SU-DHL-6 (cell line): ENCODE measurements at regions not wholly inside any gene's neighbourhood (a gene's known extent, or its start where the extent isn't known, plus 50 kb on each side); places are given as distances from the start of the nearest gene placed in this dataset.

Source experiments
- H2AFZ ChIP-seq: fragments of 200-600 bp; sonication (generic); 2 replicates; pipeline ENCODE4 v1.6.1; 2014; ENCODE audit warnings: low read depth, mild to moderate bottlenecking, moderate library complexity, mixed read lengths, antibody characterized with exemption, low read length; ENCODE audit not compliant: severe bottlenecking
- H3F3A ChIP-seq: fragments of 200-600 bp; shearing (Covaris generic); 2 replicates; pipeline ENCODE4 v1.6.0; 2016; ENCODE audit warnings: antibody characterized with exemption, mild to moderate bottlenecking; ENCODE audit not compliant: insufficient read depth
- H3K27ac ChIP-seq: fragments of 200-600 bp; sonication (generic); 2 replicates; pipeline ENCODE4 v1.5.1; 2016; ENCODE audit warnings: low read depth, mild to moderate bottlenecking, low read length, moderate library complexity, mixed read lengths
- H3K27me3 ChIP-seq: fragments of 200-600 bp; sonication (generic), shearing (Covaris generic); 2 replicates; pipeline ENCODE4 v1.6.0; 2014; ENCODE audit warnings: mild to moderate bottlenecking, low read length
- H3K36me3 ChIP-seq: fragments of 200-600 bp; sonication (generic); 2 replicates; pipeline ENCODE4 v1.6.1; 2014; ENCODE audit warnings: mild to moderate bottlenecking, low read length, mixed read lengths
- H3K4me2 ChIP-seq: fragments of 300-600, 200-600 bp; shearing (Covaris generic), sonication (generic); 2 replicates; pipeline ENCODE4 v1.6.0; 2014; ENCODE audit warnings: low read length, low read depth, mild to moderate bottlenecking; ENCODE audit not compliant: poor library complexity, severe bottlenecking
- H3K4me3 ChIP-seq: fragments of 200-600 bp; sonication (generic); 2 replicates; pipeline ENCODE4 v1.5.1; 2014; ENCODE audit warnings: antibody characterized with exemption, low read length, mild to moderate bottlenecking, mixed read lengths; ENCODE audit not compliant: insufficient read depth, poor library complexity, severe bottlenecking
- H3K79me2 ChIP-seq: fragments of 200-600 bp; sonication (generic); 2 replicates; pipeline ENCODE4 v1.6.1; 2014; ENCODE audit warnings: mild to moderate bottlenecking, low read length, moderate library complexity; ENCODE audit not compliant: insufficient read depth
- H3K9ac ChIP-seq: fragments of 200-600 bp; sonication (generic); 2 replicates; pipeline ENCODE4 v1.7.0; 2014; ENCODE audit warnings: mild to moderate bottlenecking, low read length
- H3K9me2 ChIP-seq: fragments of 200-600 bp; sonication (generic); replicated peaks from 2 replicates; pipeline ENCODE4 v1.6.1; 2014; ENCODE audit warnings: low read length; ENCODE audit not compliant: insufficient read depth
- H3K9me3 ChIP-seq: fragments of 200-600 bp; sonication (generic); 2 replicates; pipeline ENCODE4 v1.6.1; 2014; ENCODE audit warnings: low read length, mixed read lengths; ENCODE audit not compliant: insufficient read depth
- H4K20me1 ChIP-seq: fragments of 200-600 bp; sonication (generic); 2 replicates; pipeline ENCODE4 v1.6.1; 2014; ENCODE audit warnings: low read depth, mild to moderate bottlenecking, antibody characterized with exemption, low read length, moderate library complexity, mixed read lengths
- CTCF ChIP-seq: fragments of 200-600 bp; sonication (generic); IDR thresholded peaks from one replicate; pipeline ENCODE4 v1.5.1; 2017; ENCODE audit warnings: antibody characterized with exemption, mild to moderate bottlenecking, low read length, moderate library complexity; ENCODE audit not compliant: insufficient read depth, poor library complexity, severe bottlenecking
- EZH2phosphoT487 ChIP-seq: fragments of 200-600 bp; sonication (generic), shearing (Covaris generic); conservative IDR thresholded peaks from 2 replicates; pipeline ENCODE4 v1.6.1; 2018; ENCODE audit warnings: mild to moderate bottlenecking, antibody characterized with exemption, low read length, moderate library complexity, mixed read lengths

GRCh38 chr3:161571951-161572350, 75.3 kb downstream of the OTOL1 start:
- TF ChIP-seq CTCF (no peak), EZH2phosphoT487 (no peak)

GRCh38 chr3:161573136-161573535, 76.5 kb downstream of the OTOL1 start:
- no peak overlapping the region for H2AFZ ChIP-seq
- no peak overlapping the region for H3K4me2 ChIP-seq
- H3K9me3 ChIP-seq: no peaks in the 10 kb centered on the region
- no peaks in the 10 kb centered on the region for H3K79me2 ChIP-seq
- H3K27ac ChIP-seq: no peak overlapping the region
- H3F3A ChIP-seq: no peaks in the 10 kb centered on the region
- no peaks in the 10 kb centered on the region for H4K20me1 ChIP-seq
- H3K9ac ChIP-seq: no peak overlapping the region
- TF ChIP-seq EZH2phosphoT487 (no peak), CTCF (no peak)
- no peaks in the 10 kb centered on the region for H3K36me3 ChIP-seq
- H3K9me2 ChIP-seq: no peaks in the 10 kb centered on the region
- H3K27me3 ChIP-seq: no peaks in the 10 kb centered on the region
- no peak overlapping the region for H3K4me3 ChIP-seq

More at GRCh38 chr3:161571951-161572350, 75.3 kb downstream of the OTOL1 start:
- Histone ChIP-seq H3K4me3 (no peak overlapping the region), H2AFZ (no peak overlapping the region), H3K36me3 (no peaks in the 10 kb centered on the region), H3K27ac (no peak overlapping the region), H3K79me2 (no peaks in the 10 kb centered on the region), H3K4me2 (no peak overlapping the region), H4K20me1 (no peaks in the 10 kb centered on the region), H3F3A (no peaks in the 10 kb centered on the region), H3K9me3 (no peaks in the 10 kb centered on the region), H3K9ac (no peak overlapping the region), H3K9me2 (no peaks in the 10 kb centered on the region), H3K27me3 (no peaks in the 10 kb centered on the region)

DNA sequence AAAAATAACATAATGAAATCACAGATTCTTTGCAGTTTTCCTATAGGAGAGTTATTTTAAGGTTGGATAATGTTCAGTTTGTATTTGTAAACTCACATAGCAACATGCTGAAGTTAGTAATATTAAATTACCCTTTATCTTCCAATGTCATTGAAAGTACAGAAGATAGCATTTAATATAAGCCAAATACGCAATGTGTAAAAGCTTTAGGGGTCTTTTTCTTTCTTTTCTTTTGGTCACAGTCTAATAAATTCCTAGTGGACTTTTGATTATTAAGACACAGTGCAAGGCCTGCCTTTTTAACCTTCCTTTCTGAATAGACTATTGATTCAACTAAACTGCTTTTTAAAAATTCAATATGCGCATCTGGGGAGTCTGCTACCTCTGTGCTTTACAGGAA, 79.3 kb downstream of the OTOL1 start:
- no peak overlapping the region for H3K27ac ChIP-seq
- no peaks in the 10 kb centered on the region for H3K9me2 ChIP-seq
- no peak overlapping the region for H3K4me2 ChIP-seq
- H3K79me2 ChIP-seq: no peaks in the 10 kb centered on the region
- H3K9me3 ChIP-seq: no peaks in the 10 kb centered on the region
- H3K36me3 ChIP-seq: no peaks in the 10 kb centered on the region
- no peak overlapping the region for H3K4me3 ChIP-seq
- no peak overlapping the region for H2AFZ ChIP-seq
- no peaks in the 10 kb centered on the region for H4K20me1 ChIP-seq
- H3K27me3 ChIP-seq: no peaks in the 10 kb centered on the region
- H3F3A ChIP-seq: no peaks in the 10 kb centered on the region
- H3K9ac ChIP-seq: no peak overlapping the region
- TF ChIP-seq EZH2phosphoT487 (no peak), CTCF (no peak)
